Astrocyte of the spinal cord (primary cell): ENCODE measurements at regions not wholly inside any gene's neighbourhood (a gene's known extent, or its start where the extent isn't known, plus 50 kb on each side); places are given as distances from the start of the nearest gene placed in this dataset.

Experiments used
- DNase-seq: peaks from one replicate; pipeline ENCODE4 v3.0.0; 2011; ENCODE audit warnings: low read depth, low spot score
- H3K4me3 ChIP-seq: 2 replicates; pipeline ENCODE4 v1.5.1; 2011; ENCODE audit warnings: low read depth, mild to moderate bottlenecking, low read length, moderate library complexity
- in situ Hi-C: cut with HindIII; loops from 2 replicates; pipeline ENCODE4 v1.10.0; 2017; ENCODE audit warnings: low sequenced_read_pairs
- TF ChIP-seq, protein P1 (sequence below): IDR thresholded peaks from 2 replicates; pipeline ENCODE4 v1.5.1; 2012; ENCODE audit warnings: low read depth, mild to moderate bottlenecking, low read length, inconsistent platforms

GRCh38 chr13:61084988-61085387, 330.7 kb downstream of the PCDH20 start:
- DNase-seq: peak; percentile 72
- in situ Hi-C loops: no loop called here
- TF ChIP-seq, protein P1, sequence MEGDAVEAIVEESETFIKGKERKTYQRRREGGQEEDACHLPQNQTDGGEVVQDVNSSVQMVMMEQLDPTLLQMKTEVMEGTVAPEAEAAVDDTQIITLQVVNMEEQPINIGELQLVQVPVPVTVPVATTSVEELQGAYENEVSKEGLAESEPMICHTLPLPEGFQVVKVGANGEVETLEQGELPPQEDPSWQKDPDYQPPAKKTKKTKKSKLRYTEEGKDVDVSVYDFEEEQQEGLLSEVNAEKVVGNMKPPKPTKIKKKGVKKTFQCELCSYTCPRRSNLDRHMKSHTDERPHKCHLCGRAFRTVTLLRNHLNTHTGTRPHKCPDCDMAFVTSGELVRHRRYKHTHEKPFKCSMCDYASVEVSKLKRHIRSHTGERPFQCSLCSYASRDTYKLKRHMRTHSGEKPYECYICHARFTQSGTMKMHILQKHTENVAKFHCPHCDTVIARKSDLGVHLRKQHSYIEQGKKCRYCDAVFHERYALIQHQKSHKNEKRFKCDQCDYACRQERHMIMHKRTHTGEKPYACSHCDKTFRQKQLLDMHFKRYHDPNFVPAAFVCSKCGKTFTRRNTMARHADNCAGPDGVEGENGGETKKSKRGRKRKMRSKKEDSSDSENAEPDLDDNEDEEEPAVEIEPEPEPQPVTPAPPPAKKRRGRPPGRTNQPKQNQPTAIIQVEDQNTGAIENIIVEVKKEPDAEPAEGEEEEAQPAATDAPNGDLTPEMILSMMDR: no peak
- H3K4me3 ChIP-seq: no peak overlapping the region

DNA sequence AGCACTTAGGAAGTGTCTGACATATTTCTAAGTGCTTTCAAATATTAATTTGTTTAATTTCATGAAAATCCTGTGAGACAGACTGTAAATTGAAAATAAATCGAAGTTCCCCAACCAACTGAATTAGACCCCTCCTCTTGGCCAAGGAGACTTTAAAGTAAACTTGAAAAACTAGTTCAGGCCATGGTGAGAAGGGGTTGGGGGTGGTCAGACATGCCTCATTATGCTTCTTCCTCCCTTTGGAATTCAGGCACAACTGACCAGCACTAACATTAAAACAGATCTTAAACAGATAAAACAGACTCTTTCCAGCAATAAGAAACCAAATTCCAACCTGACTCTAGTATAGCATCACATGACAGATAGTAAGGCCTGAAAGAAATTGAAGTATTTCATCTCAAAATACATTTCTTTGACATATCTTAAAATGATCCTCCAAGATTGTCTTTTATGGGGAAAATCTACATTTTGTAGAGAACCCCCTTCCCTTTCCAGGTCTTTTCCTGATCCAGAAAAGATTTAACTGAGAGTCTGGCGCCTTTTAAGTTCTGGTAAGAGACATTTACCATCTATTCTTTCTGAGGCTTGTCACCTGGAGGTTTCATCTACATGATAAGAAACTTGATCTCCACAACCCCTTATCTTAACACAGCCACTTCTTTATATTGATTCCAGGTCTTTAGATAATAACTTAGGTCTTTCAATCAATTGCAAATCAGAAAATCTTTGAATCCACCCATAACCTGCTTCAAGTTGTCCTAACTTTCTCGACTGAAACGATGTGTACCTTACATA, 336.5 kb downstream of the PCDH20 start:
- H3K4me3 ChIP-seq: no peak overlapping the region
- TF ChIP-seq, protein P1: no peak
- no peak for DNase-seq
- in situ Hi-C loops: no loop called here

- in situ Hi-C loops: no loop called here
- TF ChIP-seq, protein P1: no peak
- H3K4me3 ChIP-seq: no peak overlapping the region
- DNase-seq: no peak
Measured at GRCh38 chr13:61052175-61052574, 363.5 kb downstream of the PCDH20 start.

GRCh38 chr13:61045251-61045650, 370.4 kb downstream of the PCDH20 start:
- in situ Hi-C loops: no loop called here
- TF ChIP-seq, protein P1: no peak
- no peak overlapping the region for H3K4me3 ChIP-seq
- DNase-seq: no peak

- H3K4me3 ChIP-seq: no peak overlapping the region
- DNase-seq: peak; percentile 75
- TF ChIP-seq, protein P1: no peak
- in situ Hi-C loops: no loop called here
Measured at GRCh38 chr13:61040181-61040580, 375.5 kb downstream of the PCDH20 start.

GRCh38 chr13:61039302-61039701, 376.3 kb downstream of the PCDH20 start:
- TF ChIP-seq, protein P1: no peak
- in situ Hi-C loops: no loop called here
- DNase-seq: no peak
- H3K4me3 ChIP-seq: no peak overlapping the region
